Eye (tissue), 1 donor: ENCODE measurements at regions not wholly inside any gene's neighbourhood (a gene's known extent, or its start where the extent isn't known, plus 50 kb on each side); places are given as distances from the start of the nearest gene placed in this dataset.

Source experiments
- DNase-seq: peaks from one replicate; pipeline ENCODE4 v3.0.0-alpha.2; 2015

DNA sequence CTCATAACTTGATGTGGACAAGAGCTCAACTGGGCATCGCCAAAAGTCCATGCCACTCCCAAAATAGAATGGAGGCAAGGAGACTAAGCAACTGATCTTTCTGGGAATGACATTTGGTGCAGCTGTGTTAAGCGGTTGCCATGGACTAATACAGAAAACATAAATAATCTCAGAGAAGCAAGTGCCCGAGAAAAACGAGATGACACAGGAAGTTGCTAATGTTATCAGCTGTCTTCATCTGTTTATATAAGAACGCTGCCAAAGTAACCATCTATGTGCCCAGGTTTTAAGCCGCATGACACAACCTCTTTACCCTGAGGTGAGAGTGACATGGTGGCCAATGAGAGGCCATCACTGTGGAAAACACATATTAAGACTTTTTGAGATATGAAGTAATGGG lies 54.9 kb upstream of the SACS start:
- peak; percentile 44 for DNase-seq

- DNase-seq: no peak
Observed at GRCh38 chr13:23496255-23496654, 62.8 kb upstream of the SACS start.

DNA sequence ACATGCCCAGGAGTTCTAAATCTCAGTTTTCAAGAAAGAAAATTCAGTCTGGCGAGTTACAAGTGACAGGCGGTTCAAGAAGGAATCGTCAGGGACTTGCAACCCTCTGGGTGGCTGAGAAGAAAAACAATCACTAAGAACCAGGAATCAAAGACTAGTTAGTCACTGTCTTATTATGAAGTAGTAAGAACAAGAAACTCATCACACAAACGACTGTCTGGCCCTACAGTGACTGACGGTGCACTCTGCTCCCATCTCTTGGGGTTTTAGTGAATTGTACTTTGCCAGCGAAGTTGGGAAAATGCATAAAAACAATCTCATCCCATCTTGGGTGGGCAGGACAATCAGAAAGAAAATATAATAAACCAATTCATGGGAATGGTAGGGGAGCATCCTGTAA lies 63.7 kb upstream of the SACS start:
- DNase-seq: no peak

DNA sequence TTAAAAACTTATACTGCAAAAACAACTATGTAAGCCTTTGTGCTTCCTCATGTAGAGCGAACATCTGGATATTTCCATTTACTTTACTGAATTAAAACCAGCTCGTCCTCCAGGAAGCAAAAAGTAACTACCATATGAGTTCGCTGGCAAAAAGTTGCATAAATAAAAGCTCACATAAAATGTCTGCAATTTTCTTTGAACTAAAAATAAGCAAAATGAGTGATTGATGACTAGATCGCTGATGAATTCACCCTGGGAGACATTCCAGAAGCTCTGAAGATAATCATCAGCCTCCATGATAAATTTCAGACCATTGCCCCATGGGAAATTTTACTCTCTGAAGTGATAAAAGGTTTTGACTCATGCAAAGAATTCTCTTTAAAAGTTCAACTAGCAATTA lies 67.3 kb upstream of the SACS start:
- DNase-seq: peak; percentile 57

- no peak for DNase-seq
Observed at GRCh38 chr13:23504180-23504579, 66.0 kb upstream of the TNFRSF19 start.

- DNase-seq: peak; percentile 34
Observed at GRCh38 chr13:23505007-23505406, 65.2 kb upstream of the TNFRSF19 start.

DNA sequence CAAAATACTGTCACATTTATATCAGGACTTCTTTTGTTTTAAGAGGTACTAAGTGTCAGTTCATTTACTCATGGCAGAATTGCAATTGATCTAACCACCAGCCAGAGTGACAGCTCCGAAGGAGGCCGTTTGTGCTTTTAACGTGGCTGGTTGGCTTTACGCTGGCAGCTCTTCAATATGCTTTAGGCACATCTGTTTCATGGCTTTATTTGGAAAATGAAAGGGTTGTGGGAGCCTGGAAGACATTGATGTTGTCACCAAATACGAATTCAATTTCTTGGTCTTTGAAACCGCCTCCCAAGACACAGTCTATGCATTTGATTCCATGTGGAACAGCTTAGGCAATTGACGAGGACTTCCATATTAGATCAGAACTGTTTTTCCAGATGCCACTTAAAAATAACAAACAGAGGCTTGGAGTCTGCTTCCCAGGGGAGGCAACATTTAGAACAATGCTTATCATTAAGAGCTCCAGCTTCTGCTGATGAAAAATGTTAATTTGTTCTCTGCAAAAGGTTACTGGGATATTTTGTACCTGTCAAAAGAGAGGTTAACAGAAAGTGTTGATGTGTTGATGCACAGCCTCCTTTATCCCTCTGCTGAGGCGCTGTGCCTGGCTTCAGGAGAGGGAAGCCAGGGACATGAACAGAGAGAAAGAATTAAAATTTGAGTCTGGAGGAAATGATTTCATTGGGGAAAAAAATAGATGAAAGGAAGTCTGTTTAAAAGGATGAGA lies 64.0 kb upstream of the TNFRSF19 start:
- peak; percentile 86 for DNase-seq

- DNase-seq: peak; percentile 90
Observed at GRCh38 chr13:23506807-23507291, 63.4 kb upstream of the TNFRSF19 start.

GRCh38 chr13:23509781-23510543 lies 60.2 kb upstream of the TNFRSF19 start:
- DNase-seq: no peak

DNA sequence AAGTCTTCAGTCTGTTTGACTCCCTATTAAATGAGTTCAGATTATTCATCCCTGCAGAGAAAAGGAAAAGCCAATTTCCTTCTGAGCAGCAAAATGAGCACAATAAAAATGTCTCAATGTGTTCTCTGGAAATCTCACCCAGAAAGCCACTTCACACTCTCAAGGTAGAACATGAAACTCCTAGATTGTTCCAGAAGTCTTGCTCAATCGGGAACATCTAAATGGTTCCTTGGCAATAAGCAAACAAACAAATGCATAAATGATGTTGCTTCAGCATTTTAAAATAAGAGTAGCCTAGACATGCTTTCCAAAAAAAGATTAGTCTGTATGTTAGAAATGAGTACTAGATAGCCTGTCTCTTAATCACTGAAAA lies 59.7 kb upstream of the TNFRSF19 start:
- no peak for DNase-seq

GRCh38 chr13:23510979-23511735 lies 59.1 kb upstream of the TNFRSF19 start:
- DNase-seq: no peak

DNA sequence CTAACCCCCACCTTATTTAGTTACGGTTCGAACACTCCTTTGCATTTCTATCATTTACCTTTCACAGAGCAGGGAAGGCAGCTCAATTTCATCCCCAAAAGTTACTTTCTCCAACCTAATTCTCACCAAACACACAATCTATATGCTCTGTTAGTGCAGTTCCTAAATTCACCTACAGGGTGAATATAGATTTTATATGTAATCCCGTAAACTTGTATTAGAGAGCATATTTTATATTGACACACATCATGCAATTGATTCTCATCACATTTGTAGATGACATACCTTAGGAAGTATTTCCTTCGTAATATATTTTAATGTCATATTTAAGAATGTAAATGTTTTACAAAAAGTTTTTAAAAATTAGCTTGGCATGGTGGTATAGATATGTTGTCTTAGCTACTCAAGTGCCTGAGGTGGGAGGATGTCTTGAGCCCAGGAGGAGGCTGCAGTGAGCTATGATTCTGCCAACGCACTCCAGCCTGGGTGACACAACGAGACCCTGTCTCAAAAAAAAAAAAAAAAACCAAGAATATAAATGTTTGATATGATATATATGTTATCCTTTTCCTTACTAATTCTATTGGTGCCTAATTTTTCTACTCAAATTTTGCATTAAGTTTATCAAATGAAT lies 57.3 kb upstream of the TNFRSF19 start:
- no peak for DNase-seq

GRCh38 chr13:23513455-23513854 lies 56.8 kb upstream of the TNFRSF19 start:
- DNase-seq: no peak

- DNase-seq: no peak
Observed at GRCh38 chr13:23514076-23514475, 56.1 kb upstream of the TNFRSF19 start.

GRCh38 chr13:23515116-23515515 lies 55.1 kb upstream of the TNFRSF19 start:
- no peak for DNase-seq

GRCh38 chr13:23516190-23516589 lies 54.0 kb upstream of the TNFRSF19 start:
- no peak for DNase-seq

GRCh38 chr13:23516702-23517101 lies 53.5 kb upstream of the TNFRSF19 start:
- no peak for DNase-seq

DNA sequence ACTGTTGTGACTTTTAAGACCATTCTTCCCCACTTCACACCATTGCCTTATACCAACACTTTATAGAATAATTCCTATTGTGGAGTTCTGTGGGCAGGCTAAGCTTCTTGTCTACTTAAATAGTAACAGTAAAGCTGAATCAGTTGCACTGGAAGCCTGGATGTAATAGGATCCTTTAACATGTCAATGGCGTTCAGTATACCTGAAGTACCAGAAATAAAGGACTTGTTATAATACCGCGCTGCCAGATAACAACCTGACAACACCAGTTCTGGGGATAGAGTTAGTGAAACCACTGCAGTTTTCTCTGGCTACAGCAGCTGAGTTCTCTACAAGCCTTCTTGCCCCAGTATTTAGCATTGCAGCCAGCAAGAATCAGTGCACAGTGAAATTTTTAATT lies 52.0 kb upstream of the TNFRSF19 start:
- DNase-seq: no peak
